ENCODE measurements at regions not wholly inside any gene's neighbourhood (a gene's known extent, or its start where the extent isn't known, plus 50 kb on each side); places are given as distances from the start of the nearest gene placed in this dataset.

DNA sequence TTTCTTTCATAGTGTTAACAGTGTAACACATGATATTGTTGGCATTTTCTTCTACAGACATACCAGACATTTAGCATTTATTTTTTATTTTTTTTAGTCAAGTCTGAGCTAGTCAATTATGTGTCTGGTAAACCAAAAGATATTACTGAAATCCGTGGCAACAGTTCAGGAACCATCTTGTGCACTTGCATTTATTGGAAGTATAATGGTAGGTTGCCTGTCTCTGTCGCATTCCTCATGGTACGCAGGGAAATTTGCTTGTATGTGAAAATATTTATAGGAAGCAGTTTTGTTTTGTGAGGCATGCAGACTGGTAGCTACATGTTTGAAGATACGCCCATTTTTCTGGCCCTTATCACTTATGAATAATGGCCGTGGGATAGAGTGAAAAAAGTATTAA lies 186.1 kb upstream of the SLC38A2 start:
- Histone ChIP-seq H3K4me1 (peaks cover 10% of the 10 kb centered on the region), H3K9me3 (no peaks in the 10 kb centered on the region), H3K4me3 (no peak overlapping the region), H3K27ac (no peak overlapping the region), H3K27me3 (no peaks in the 10 kb centered on the region), H3K36me3 (replicated peaks in 1 of 2; ENCODE audit: insufficient read depth in 1 of 2, low read depth in 2 of 2) (no peaks in the 10 kb centered on the region)
- ATAC-seq (no peak), DNase-seq (no peak)
- 92 to 93% methylated on average over 5 of the region's 5 CpGs for WGBS, 2 donors
- TF ChIP-seq, protein P1, sequence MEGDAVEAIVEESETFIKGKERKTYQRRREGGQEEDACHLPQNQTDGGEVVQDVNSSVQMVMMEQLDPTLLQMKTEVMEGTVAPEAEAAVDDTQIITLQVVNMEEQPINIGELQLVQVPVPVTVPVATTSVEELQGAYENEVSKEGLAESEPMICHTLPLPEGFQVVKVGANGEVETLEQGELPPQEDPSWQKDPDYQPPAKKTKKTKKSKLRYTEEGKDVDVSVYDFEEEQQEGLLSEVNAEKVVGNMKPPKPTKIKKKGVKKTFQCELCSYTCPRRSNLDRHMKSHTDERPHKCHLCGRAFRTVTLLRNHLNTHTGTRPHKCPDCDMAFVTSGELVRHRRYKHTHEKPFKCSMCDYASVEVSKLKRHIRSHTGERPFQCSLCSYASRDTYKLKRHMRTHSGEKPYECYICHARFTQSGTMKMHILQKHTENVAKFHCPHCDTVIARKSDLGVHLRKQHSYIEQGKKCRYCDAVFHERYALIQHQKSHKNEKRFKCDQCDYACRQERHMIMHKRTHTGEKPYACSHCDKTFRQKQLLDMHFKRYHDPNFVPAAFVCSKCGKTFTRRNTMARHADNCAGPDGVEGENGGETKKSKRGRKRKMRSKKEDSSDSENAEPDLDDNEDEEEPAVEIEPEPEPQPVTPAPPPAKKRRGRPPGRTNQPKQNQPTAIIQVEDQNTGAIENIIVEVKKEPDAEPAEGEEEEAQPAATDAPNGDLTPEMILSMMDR (IDR thresholded peaks at IDR 0.05), result no peak
- TF ChIP-seq POLR2A (IDR thresholded peaks at IDR 0.05), result no peak
- intact Hi-C loops (cut with DNase I), result no loop called here

GRCh38 chr12:46557539-46558373 lies 185.2 kb upstream of the SLC38A2 start:
- 86 to 88% methylated on average over 5 of the region's 5 CpGs for WGBS, 2 donors
- TF ChIP-seq, protein P1 (IDR thresholded peaks at IDR 0.05), result no peak
- TF ChIP-seq POLR2A (IDR thresholded peaks at IDR 0.05), result no peak
- Histone ChIP-seq H3K36me3 (replicated peaks in 1 of 2; ENCODE audit: insufficient read depth in 1 of 2, low read depth in 2 of 2) (no peaks in the 10 kb centered on the region), H3K9me3 (no peaks in the 10 kb centered on the region), H3K27me3 (no peaks in the 10 kb centered on the region), H3K4me1 (peaks cover 10% of the 10 kb centered on the region), H3K4me3 (no peak overlapping the region), H3K27ac (no peak overlapping the region)
- intact Hi-C loops (cut with DNase I), result no loop called here
- DNase-seq (no peak), ATAC-seq (no peak)

DNA sequence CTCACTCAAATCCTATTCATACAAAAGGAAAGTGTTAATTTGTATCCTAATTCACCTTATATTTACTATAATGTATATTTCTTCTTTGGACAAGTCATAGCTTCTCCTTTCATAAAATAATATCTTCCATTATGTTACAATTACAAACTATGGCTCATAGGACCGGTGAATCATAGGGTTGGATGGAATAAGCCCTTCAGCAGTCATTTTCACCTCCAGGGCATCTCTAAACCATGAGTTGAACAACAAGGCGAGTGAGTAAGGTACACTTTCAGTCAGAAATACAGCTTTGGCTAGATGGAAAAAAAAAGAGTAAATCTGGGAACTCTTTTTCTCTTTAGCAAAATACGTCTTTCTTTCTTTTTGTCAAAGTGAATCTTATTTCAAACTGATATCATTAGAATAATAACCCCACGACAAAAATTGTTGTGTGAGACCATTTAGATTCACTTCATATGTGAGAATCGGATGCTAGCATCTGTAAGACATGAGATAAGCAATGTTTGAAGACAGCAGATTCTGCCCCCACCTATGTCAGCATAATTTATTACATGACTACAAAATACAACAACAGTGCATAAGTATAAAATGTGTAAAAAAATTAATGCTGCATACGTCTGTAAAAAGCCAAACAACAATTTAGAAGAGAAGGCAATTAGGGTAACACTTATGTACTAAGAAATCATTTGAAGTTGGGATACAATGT lies 184.4 kb upstream of the SLC38A2 start:
- Histone ChIP-seq H3K36me3 (replicated peaks in 1 of 2; ENCODE audit: insufficient read depth in 1 of 2, low read depth in 2 of 2) (no peaks in the 10 kb centered on the region), H3K4me1 (peaks cover 10% of the 10 kb centered on the region), H3K9me3 (no peaks in the 10 kb centered on the region), H3K27ac (no peak overlapping the region), H3K4me3 (no peak overlapping the region), H3K27me3 (no peaks in the 10 kb centered on the region)
- DNase-seq (no peak), ATAC-seq (no peak)
- 90 to 94% methylated on average over 6 of the region's 6 CpGs for WGBS, 2 donors
- no peak for TF ChIP-seq POLR2A (IDR thresholded peaks at IDR 0.05)
- TF ChIP-seq, protein P1 (IDR thresholded peaks at IDR 0.05), result no peak
- intact Hi-C loops (cut with DNase I), result no loop called here

DNA sequence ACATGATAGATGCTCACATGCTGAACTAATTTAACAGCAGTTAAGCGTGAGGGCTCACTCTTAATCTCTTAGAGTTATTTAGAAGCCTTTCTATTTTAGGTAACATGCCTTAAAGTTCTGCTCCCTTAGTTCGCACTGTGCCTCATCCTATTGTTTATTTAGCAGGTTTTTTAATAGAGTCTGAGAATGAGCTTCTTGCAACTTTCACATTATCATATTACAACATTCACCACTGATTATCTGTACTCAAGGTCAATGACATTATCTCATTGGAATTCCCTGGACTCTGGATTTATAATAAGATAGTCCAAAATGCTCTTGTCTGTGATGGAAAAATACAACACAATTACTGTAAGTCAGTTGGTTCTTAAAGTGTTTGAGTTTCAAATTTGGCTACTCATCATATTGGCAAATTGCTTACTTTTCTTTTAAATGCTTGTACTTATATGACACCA lies 183.6 kb upstream of the SLC38A2 start:
- Histone ChIP-seq H3K36me3 (replicated peaks in 1 of 2; ENCODE audit: insufficient read depth in 1 of 2, low read depth in 2 of 2) (no peaks in the 10 kb centered on the region), H3K4me1 (peaks cover 10% of the 10 kb centered on the region), H3K27me3 (no peaks in the 10 kb centered on the region), H3K4me3 (no peak overlapping the region), H3K9me3 (no peaks in the 10 kb centered on the region), H3K27ac (peak overlapping the region in 1 of 4 donors; percentile 7)
- DNase-seq, result no peak
- intact Hi-C loops (cut with DNase I), result no loop called here
- no peak for TF ChIP-seq POLR2A (IDR thresholded peaks at IDR 0.05)
- TF ChIP-seq, protein P1 (IDR thresholded peaks at IDR 0.05), result no peak
- 65 to 68% methylated on average over 2 of the region's 2 CpGs for WGBS, 2 donors
- ATAC-seq, result peak; percentile 52

Measured in body of pancreas (tissue), 4 donors.